Activated T-helper 2 cell treated with anti-CD3 and anti-CD28 coated beads, Interferon-gamma antibody, Interleukin-2, Interleukin-4, amounts not matched to agents 10 μg/mL and 5 μg/mL and 100 μg/mL, durations not matched to agents 14 hours and 24 hours and 36 hours (primary cell): ENCODE measurements at regions not wholly inside any gene's neighbourhood (a gene's known extent, or its start where the extent isn't known, plus 50 kb on each side); places are given as distances from the start of the nearest gene placed in this dataset.

Experiments used
- DNase-seq: peaks from one replicate; pipeline ENCODE4 v3.0.0; 2021; ENCODE audit warnings: low spot score
- H3K27ac Mint-ChIP-seq: one replicate; pipeline ENCODE4 v1.8.0; 2021; ENCODE audit warnings: mixed read lengths
- H3K27me3 Mint-ChIP-seq: one replicate; pipeline ENCODE4 v1.8.0; 2021; ENCODE audit warnings: low read depth, mixed read lengths
- H3K36me3 Mint-ChIP-seq: one replicate; pipeline ENCODE4 v1.8.0; 2021; ENCODE audit warnings: low read depth, mixed read lengths
- H3K4me1 Mint-ChIP-seq: one replicate; pipeline ENCODE4 v1.8.0; 2021; ENCODE audit warnings: low read depth, mixed read lengths
- H3K4me3 Mint-ChIP-seq: one replicate; pipeline ENCODE4 v1.8.0; 2021; ENCODE audit warnings: low read depth, mild to moderate bottlenecking, moderate library complexity, mixed read lengths
- H3K9me3 Mint-ChIP-seq: one replicate; pipeline ENCODE4 v1.8.0; 2021; ENCODE audit warnings: mixed read lengths
- intact Hi-C: fragments of 100-400 bp; cut with micrococcal nuclease; formaldehyde crosslinking; loops from one replicate; pipeline ENCODE4 v1.15.1; 2023

- no peaks in the 10 kb centered on the region for H3K36me3 Mint-ChIP-seq
- intact Hi-C loops, result no loop called here
- H3K27me3 Mint-ChIP-seq, result no peaks in the 10 kb centered on the region
- H3K4me3 Mint-ChIP-seq, result no peak overlapping the region
- no peaks in the 10 kb centered on the region for H3K4me1 Mint-ChIP-seq
- no peaks in the 10 kb centered on the region for H3K9me3 Mint-ChIP-seq
- DNase-seq, result no peak
- H3K27ac Mint-ChIP-seq, result no peak overlapping the region
Observed at GRCh38 chr2:105691947-105692390, 52.7 kb upstream of the NCK2 start.

- H3K4me1 Mint-ChIP-seq, result no peaks in the 10 kb centered on the region
- peaks cover 2% of the 10 kb centered on the region for H3K27me3 Mint-ChIP-seq
- no peaks in the 10 kb centered on the region for H3K36me3 Mint-ChIP-seq
- no peak overlapping the region for H3K27ac Mint-ChIP-seq
- H3K9me3 Mint-ChIP-seq, result no peaks in the 10 kb centered on the region
- intact Hi-C loops, result no loop called here
- H3K4me3 Mint-ChIP-seq, result no peak overlapping the region
- no peak for DNase-seq
Observed at GRCh38 chr2:105690566-105690965, 54.1 kb upstream of the NCK2 start.

GRCh38 chr2:105689484-105689883, 55.2 kb upstream of the NCK2 start:
- intact Hi-C loops, result no loop called here
- H3K27me3 Mint-ChIP-seq, result peaks cover 4% of the 10 kb centered on the region
- DNase-seq, result no peak
- H3K4me3 Mint-ChIP-seq, result no peak overlapping the region
- H3K27ac Mint-ChIP-seq, result no peak overlapping the region
- H3K9me3 Mint-ChIP-seq, result no peaks in the 10 kb centered on the region
- no peaks in the 10 kb centered on the region for H3K4me1 Mint-ChIP-seq
- no peaks in the 10 kb centered on the region for H3K36me3 Mint-ChIP-seq

GRCh38 chr2:105688946-105689345, 55.8 kb upstream of the NCK2 start:
- H3K36me3 Mint-ChIP-seq, result no peaks in the 10 kb centered on the region
- peaks cover 4% of the 10 kb centered on the region for H3K27me3 Mint-ChIP-seq
- intact Hi-C loops, result no loop called here
- H3K9me3 Mint-ChIP-seq, result no peaks in the 10 kb centered on the region
- no peaks in the 10 kb centered on the region for H3K4me1 Mint-ChIP-seq
- no peak overlapping the region for H3K4me3 Mint-ChIP-seq
- no peak for DNase-seq
- no peak overlapping the region for H3K27ac Mint-ChIP-seq

GRCh38 chr2:105686588-105686987, 58.1 kb upstream of the NCK2 start:
- H3K27me3 Mint-ChIP-seq, result peaks cover 4% of the 10 kb centered on the region
- DNase-seq, result no peak

GRCh38 chr2:105683011-105683492, 61.7 kb upstream of the NCK2 start:
- Mint-ChIP-seq H3K9me3 (no peaks in the 10 kb centered on the region), H3K36me3 (no peaks in the 10 kb centered on the region), H3K4me1 (peaks cover 3% of the 10 kb centered on the region), H3K27me3 (peaks cover 4% of the 10 kb centered on the region), H3K27ac (no peak overlapping the region), H3K4me3 (no peak overlapping the region)
- intact Hi-C loops, result no loop called here
- DNase-seq, result no peak

More at GRCh38 chr2:105686588-105686987, 58.1 kb upstream of the NCK2 start:
- Mint-ChIP-seq H3K4me1 (no peaks in the 10 kb centered on the region), H3K36me3 (no peaks in the 10 kb centered on the region), H3K4me3 (no peak overlapping the region), H3K9me3 (no peaks in the 10 kb centered on the region), H3K27ac (no peak overlapping the region)
- intact Hi-C loops, result no loop called here

GRCh38 chr2:105682401-105682800, 62.3 kb upstream of the NCK2 start:
- Mint-ChIP-seq H3K4me1 (peaks cover 3% of the 10 kb centered on the region), H3K27ac (no peak overlapping the region), H3K9me3 (no peaks in the 10 kb centered on the region), H3K36me3 (no peaks in the 10 kb centered on the region), H3K27me3 (peaks cover 4% of the 10 kb centered on the region), H3K4me3 (no peak overlapping the region)
- no peak for DNase-seq
- intact Hi-C loops, result no loop called here

GRCh38 chr2:105681927-105682326, 62.8 kb upstream of the NCK2 start:
- Mint-ChIP-seq H3K27ac (no peak overlapping the region), H3K4me1 (peaks cover 3% of the 10 kb centered on the region), H3K36me3 (no peaks in the 10 kb centered on the region), H3K9me3 (no peaks in the 10 kb centered on the region), H3K4me3 (no peak overlapping the region), H3K27me3 (peaks cover 4% of the 10 kb centered on the region)
- DNase-seq, result no peak
- intact Hi-C loops, result no loop called here

- Mint-ChIP-seq H3K27ac (no peak overlapping the region), H3K4me1 (peaks cover 3% of the 10 kb centered on the region), H3K4me3 (no peak overlapping the region), H3K27me3 (peaks cover 2% of the 10 kb centered on the region), H3K9me3 (no peaks in the 10 kb centered on the region), H3K36me3 (no peaks in the 10 kb centered on the region)
- DNase-seq, result no peak
- intact Hi-C loops, result no loop called here
Observed at GRCh38 chr2:105680357-105680756, 64.4 kb upstream of the NCK2 start.

GRCh38 chr2:105678346-105678745, 66.4 kb upstream of the NCK2 start:
- H3K27me3 Mint-ChIP-seq, result no peaks in the 10 kb centered on the region
- intact Hi-C loops, result loop anchor here (5.0 kb wide), 1 partner anchor 59 kb away; no protein-coding TSS in a partner anchor
- H3K27ac Mint-ChIP-seq, result no peak overlapping the region
- H3K4me1 Mint-ChIP-seq, result peaks cover 9% of the 10 kb centered on the region
- no peak for DNase-seq
- H3K4me3 Mint-ChIP-seq, result no peak overlapping the region
- H3K9me3 Mint-ChIP-seq, result no peaks in the 10 kb centered on the region
- H3K36me3 Mint-ChIP-seq, result no peaks in the 10 kb centered on the region

GRCh38 chr2:105677901-105678300, 66.8 kb upstream of the NCK2 start:
- no peaks in the 10 kb centered on the region for H3K27me3 Mint-ChIP-seq
- no peaks in the 10 kb centered on the region for H3K9me3 Mint-ChIP-seq
- no peak for DNase-seq
- H3K4me3 Mint-ChIP-seq, result no peak overlapping the region
- no peaks in the 10 kb centered on the region for H3K36me3 Mint-ChIP-seq
- no peak overlapping the region for H3K27ac Mint-ChIP-seq
- intact Hi-C loops, result loop anchor here (5.0 kb wide), 1 partner anchor 59 kb away; no protein-coding TSS in a partner anchor
- peaks cover 9% of the 10 kb centered on the region for H3K4me1 Mint-ChIP-seq

- Mint-ChIP-seq H3K4me1 (peaks cover 9% of the 10 kb centered on the region), H3K36me3 (no peaks in the 10 kb centered on the region), H3K9me3 (no peaks in the 10 kb centered on the region), H3K4me3 (no peak overlapping the region), H3K27ac (no peak overlapping the region), H3K27me3 (no peaks in the 10 kb centered on the region)
- no peak for DNase-seq
- intact Hi-C loops, result loop anchor here (5.0 kb wide), 1 partner anchor 61 kb away; no protein-coding TSS in a partner anchor
Observed at GRCh38 chr2:105675841-105676240, 68.9 kb upstream of the NCK2 start.

GRCh38 chr2:105674859-105675541, 69.7 kb upstream of the NCK2 start:
- no peaks in the 10 kb centered on the region for H3K36me3 Mint-ChIP-seq
- intact Hi-C loops, result loop anchor here (5.0 kb wide), 1 partner anchor 62 kb away; no protein-coding TSS in a partner anchor
- peak overlapping the region; percentile 42 for H3K27ac Mint-ChIP-seq
- DNase-seq, result no peak
- H3K9me3 Mint-ChIP-seq, result no peaks in the 10 kb centered on the region
- H3K4me3 Mint-ChIP-seq, result no peak overlapping the region
- peaks cover 9% of the 10 kb centered on the region for H3K4me1 Mint-ChIP-seq
- H3K27me3 Mint-ChIP-seq, result no peaks in the 10 kb centered on the region
